ENCODE measurements at regions not wholly inside any gene's neighbourhood (a gene's known extent, or its start where the extent isn't known, plus 50 kb on each side); places are given as distances from the start of the nearest gene placed in this dataset.

DNA sequence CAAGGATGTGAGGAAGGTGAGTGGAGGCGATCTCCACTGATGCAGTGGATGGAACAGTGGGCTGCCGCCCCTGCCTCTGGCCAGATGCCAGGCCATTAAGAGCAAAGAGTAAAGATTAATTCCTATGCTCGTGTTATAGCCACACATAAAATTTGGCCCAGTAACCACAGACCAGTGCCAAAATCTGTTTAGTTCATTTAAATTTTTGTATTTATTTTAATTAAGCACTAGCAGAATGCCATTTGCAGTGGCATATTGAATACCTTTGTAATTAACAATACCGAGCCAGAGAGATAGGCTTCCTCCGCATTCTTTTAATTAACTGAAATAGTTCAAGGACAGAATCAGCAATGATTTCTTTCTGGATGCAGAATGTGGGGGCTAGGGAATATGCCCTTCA lies 179.8 kb downstream of the MED10 start:
- H3K4me3 ChIP-seq (ENCODE audit: low read length), result no peak overlapping the region
- no peaks in the 10 kb centered on the region for H3K9me3 ChIP-seq (ENCODE audit: control insufficient read depth, low read depth, low read length)
- H3K27me3 ChIP-seq (ENCODE audit: control insufficient read depth, insufficient read depth, low read length), result no peaks in the 10 kb centered on the region
- no peak for DNase-seq
- no peak overlapping the region for H3K27ac ChIP-seq (ENCODE audit: low read length)
- WGBS (ENCODE audit: insufficient coverage, low lambda C conversion rate), result 92% methylated on average over 2 of the region's 5 CpGs
- no peaks in the 10 kb centered on the region for H3K36me3 ChIP-seq (ENCODE audit: control insufficient read depth, insufficient read depth, low read length)
- peaks cover 3% of the 10 kb centered on the region for H3K4me1 ChIP-seq (ENCODE audit: control insufficient read depth, insufficient read depth, low read length)

DNA sequence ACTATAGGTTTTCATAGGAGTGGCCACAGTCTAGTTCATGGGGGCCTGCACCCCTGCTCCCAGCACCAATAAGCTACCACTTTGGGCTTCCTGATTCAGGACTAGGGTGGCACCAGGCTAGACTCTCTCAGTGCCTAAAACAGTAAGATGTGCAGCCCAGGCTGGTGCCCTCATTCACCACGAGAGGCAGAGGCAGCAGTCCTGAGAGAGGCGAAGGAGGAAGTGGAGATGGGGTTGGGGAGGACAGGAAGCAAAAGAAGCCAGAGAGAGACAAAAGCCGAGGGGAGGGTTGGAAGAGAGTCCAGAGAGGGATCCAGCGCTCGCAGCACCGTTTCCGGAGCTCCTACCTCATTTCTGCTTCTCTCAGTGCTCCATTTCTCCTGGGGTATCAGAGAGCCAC lies 180.9 kb downstream of the MED10 start:
- no CpG with 5 or more reads among the region's 7 CpGs for WGBS (ENCODE audit: insufficient coverage, low lambda C conversion rate)
- H3K27ac ChIP-seq (ENCODE audit: low read length), result no peak overlapping the region
- no peaks in the 10 kb centered on the region for H3K36me3 ChIP-seq (ENCODE audit: control insufficient read depth, insufficient read depth, low read length)
- no peaks in the 10 kb centered on the region for H3K9me3 ChIP-seq (ENCODE audit: control insufficient read depth, low read depth, low read length)
- peaks cover 6% of the 10 kb centered on the region for H3K4me1 ChIP-seq (ENCODE audit: control insufficient read depth, insufficient read depth, low read length)
- H3K4me3 ChIP-seq (ENCODE audit: low read length), result no peak overlapping the region
- no peak for DNase-seq
- no peaks in the 10 kb centered on the region for H3K27me3 ChIP-seq (ENCODE audit: control insufficient read depth, insufficient read depth, low read length)

DNA sequence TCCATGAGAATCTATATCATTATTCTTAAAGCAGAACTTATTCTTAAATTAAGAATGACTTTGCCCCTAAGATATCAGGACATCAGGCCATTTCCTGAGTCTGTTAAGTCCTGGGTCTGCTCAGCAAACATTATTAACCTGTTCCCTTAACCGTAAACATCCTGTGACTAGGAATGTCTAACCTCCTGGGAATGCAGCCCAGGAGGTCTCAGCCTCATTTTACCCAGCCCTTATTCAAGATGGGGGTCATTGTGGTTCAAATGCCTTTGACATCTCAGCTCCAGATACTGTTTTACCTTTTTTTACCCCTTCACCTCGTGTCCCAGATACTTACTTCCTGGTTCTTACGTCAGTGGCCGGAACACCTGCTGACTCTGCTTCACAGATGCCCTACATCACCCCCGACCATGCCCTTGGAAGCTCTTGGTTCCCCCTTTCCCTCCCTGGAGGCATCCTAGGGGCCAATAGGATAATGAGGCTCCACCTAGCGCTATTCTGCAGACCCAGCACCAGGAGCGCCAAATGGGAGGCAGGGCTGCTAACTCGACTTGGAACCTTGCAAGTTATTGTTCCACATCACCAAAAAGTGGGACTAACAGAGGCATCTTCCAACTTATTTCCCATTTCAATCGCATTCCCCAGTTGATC lies 182.5 kb downstream of the MED10 start:
- Histone ChIP-seq H3K27ac (ENCODE audit: low read length) (no peak overlapping the region), H3K36me3 (ENCODE audit: control insufficient read depth, insufficient read depth, low read length) (no peaks in the 10 kb centered on the region), H3K27me3 (ENCODE audit: control insufficient read depth, insufficient read depth, low read length) (no peaks in the 10 kb centered on the region), H3K9me3 (ENCODE audit: control insufficient read depth, low read depth, low read length) (no peaks in the 10 kb centered on the region), H3K4me3 (ENCODE audit: low read length) (no peak overlapping the region), H3K4me1 (ENCODE audit: control insufficient read depth, insufficient read depth, low read length) (peaks cover 6% of the 10 kb centered on the region)
- peak in 1 of 2 donors; percentile 47 for DNase-seq
- WGBS (ENCODE audit: insufficient coverage, low lambda C conversion rate), result 100% methylated on average over 2 of the region's 9 CpGs

DNA sequence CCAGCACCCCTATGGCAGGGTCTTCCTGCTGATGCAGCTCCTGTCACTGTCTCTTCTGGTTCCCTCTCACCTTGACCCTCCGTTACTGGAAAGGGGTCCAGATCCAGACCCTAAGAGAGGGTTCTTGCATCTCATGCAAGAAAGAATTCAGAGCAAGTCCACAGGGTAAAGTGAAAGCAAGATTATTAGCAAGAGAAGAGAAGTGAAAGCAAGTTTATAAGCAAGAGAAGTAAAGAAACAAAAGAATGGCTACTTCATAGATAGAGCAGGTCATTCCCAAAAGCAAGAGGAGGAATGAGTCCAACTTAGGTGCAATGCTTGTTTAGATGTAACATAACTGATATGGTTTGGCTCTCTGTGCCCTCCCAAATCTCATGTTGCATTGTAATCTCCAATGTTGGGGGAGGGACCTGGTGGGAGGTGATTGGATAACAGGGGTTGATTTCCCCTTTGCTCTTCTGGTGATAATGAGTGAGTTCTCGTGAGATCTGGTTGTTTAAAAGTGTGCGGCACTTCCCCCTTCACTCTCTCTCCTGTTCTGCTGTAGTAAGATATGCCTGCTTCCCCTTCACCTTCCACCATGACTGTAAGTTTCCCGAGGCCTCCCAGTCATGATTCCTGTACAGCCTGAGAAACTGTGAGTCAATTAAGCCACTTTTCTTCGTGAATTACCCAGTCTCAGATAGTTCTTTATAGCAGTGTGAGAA lies 183.3 kb downstream of the MED10 start:
- DNase-seq, result no peak
- Histone ChIP-seq H3K36me3 (ENCODE audit: control insufficient read depth, insufficient read depth, low read length) (no peaks in the 10 kb centered on the region), H3K4me3 (ENCODE audit: low read length) (no peak overlapping the region), H3K4me1 (ENCODE audit: control insufficient read depth, insufficient read depth, low read length) (peaks cover 6% of the 10 kb centered on the region), H3K27me3 (ENCODE audit: control insufficient read depth, insufficient read depth, low read length) (no peaks in the 10 kb centered on the region), H3K27ac (ENCODE audit: low read length) (no peak overlapping the region), H3K9me3 (ENCODE audit: control insufficient read depth, low read depth, low read length) (no peaks in the 10 kb centered on the region)
- no CpG with 5 or more reads among the region's 5 CpGs for WGBS (ENCODE audit: insufficient coverage, low lambda C conversion rate)

DNA sequence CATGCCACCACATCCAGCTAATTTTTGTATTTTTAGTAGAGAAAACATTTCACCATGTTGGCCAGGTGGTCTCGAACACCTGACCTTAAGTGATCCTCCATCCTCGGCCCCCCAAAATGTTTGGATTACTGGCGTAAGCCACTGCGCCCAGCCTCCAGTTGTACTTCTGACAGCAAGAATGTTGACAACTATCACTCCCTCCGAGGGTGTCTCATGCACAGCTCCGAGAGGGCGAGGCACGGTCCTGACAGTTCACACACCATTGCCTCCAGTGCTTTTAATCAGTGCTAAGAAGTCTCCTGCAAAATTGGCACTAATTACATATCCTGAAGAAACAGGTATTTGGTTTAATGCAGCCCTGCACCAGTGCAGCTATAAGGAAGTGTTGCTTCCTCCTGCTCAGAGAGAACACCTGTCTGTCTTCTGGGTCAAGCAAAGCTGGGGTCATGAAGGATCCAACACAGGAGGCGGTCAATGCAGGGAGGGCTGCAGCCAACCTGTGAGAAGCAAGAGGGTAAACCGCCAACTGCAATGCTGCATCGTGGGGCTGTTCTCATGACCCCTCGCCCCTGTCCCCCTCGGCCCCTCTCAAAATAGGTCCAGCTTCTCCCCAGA lies 184.0 kb downstream of the MED10 start:
- no CpG with 5 or more reads among the region's 13 CpGs for WGBS (ENCODE audit: insufficient coverage, low lambda C conversion rate)
- Histone ChIP-seq H3K27ac (ENCODE audit: low read length) (no peak overlapping the region), H3K27me3 (ENCODE audit: control insufficient read depth, insufficient read depth, low read length) (no peaks in the 10 kb centered on the region), H3K4me1 (ENCODE audit: control insufficient read depth, insufficient read depth, low read length) (peaks cover 6% of the 10 kb centered on the region), H3K36me3 (ENCODE audit: control insufficient read depth, insufficient read depth, low read length) (no peaks in the 10 kb centered on the region), H3K9me3 (ENCODE audit: control insufficient read depth, low read depth, low read length) (no peaks in the 10 kb centered on the region), H3K4me3 (ENCODE audit: low read length) (no peak overlapping the region)
- no peak for DNase-seq

DNA sequence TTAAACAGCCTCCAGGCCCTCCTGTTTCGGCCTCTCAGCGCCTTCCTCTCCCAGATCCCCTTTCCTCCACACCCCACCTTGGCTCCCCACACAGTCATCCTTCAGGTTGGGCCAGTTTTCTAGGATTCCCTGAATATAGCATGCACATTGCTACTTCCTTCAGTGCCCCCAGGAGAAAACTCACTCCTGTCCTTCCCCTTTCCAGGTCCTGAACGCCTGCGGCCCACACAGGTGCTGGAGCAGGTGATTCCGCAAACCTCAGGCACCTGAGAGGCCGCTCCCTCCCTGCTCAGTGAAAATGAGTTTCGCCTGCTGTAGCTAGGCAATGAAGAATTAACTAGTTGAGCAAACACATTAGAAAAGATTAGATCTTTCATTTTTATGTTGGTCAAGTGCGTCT lies 185.0 kb downstream of the MED10 start:
- H3K9me3 ChIP-seq (ENCODE audit: control insufficient read depth, low read depth, low read length), result no peaks in the 10 kb centered on the region
- H3K4me1 ChIP-seq (ENCODE audit: control insufficient read depth, insufficient read depth, low read length), result peaks cover 6% of the 10 kb centered on the region
- H3K36me3 ChIP-seq (ENCODE audit: control insufficient read depth, insufficient read depth, low read length), result no peaks in the 10 kb centered on the region
- H3K27ac ChIP-seq (ENCODE audit: low read length), result no peak overlapping the region
- H3K4me3 ChIP-seq (ENCODE audit: low read length), result no peak overlapping the region
- H3K27me3 ChIP-seq (ENCODE audit: control insufficient read depth, insufficient read depth, low read length), result no peaks in the 10 kb centered on the region
- WGBS (ENCODE audit: insufficient coverage, low lambda C conversion rate), result 54% methylated on average over 2 of the region's 8 CpGs
- DNase-seq, result peak; percentile 20 to 77

DNA sequence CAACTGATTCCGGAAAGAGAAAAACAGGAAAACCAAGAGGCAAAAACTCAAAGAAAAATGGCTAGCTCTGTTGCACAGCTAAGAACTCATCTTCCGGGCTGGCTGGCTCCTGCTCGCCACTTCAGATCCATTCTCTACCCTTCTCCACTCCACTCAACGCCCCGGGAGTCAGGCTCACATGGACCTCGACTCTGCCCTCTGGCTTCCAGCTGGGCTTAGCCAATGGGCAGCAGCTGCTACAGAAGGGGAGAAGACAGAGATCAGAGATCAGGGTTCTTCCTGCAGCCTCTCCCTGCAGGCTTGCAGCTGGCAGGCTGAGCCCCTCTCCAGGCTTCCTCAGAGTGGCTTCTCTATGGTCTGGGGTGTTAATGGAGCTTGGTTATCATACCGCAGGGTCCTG lies 187.5 kb downstream of the MED10 start:
- H3K36me3 ChIP-seq (ENCODE audit: control insufficient read depth, insufficient read depth, low read length), result no peaks in the 10 kb centered on the region
- no peaks in the 10 kb centered on the region for H3K9me3 ChIP-seq (ENCODE audit: control insufficient read depth, low read depth, low read length)
- H3K27me3 ChIP-seq (ENCODE audit: control insufficient read depth, insufficient read depth, low read length), result no peaks in the 10 kb centered on the region
- 100% methylated on average over 1 of the region's 7 CpGs for WGBS (ENCODE audit: insufficient coverage, low lambda C conversion rate)
- no peak for DNase-seq
- H3K4me1 ChIP-seq (ENCODE audit: control insufficient read depth, insufficient read depth, low read length), result peaks cover 6% of the 10 kb centered on the region
- H3K27ac ChIP-seq (ENCODE audit: low read length), result no peak overlapping the region
- no peak overlapping the region for H3K4me3 ChIP-seq (ENCODE audit: low read length)

DNA sequence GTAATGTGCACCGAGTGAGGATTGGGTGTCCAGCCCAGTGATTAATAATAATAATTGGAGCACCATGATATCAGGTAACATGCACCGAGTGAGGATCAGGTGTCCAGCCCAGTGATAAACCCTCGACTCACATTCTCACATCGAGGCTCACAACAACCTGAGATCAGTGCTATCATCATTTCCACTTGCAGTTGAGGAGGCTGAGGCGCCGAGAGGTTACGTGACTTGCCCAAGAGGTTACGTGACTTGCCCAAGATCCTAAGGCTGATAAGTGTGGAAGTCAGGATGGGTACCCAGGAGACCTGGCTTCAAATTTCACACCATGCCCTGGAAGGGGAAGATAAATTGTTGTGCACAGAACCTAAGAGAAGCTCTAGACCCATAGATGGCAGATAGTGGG lies 189.4 kb downstream of the MED10 start:
- Histone ChIP-seq H3K27me3 (ENCODE audit: control insufficient read depth, insufficient read depth, low read length) (no peaks in the 10 kb centered on the region), H3K27ac (ENCODE audit: low read length) (no peak overlapping the region), H3K36me3 (ENCODE audit: control insufficient read depth, insufficient read depth, low read length) (no peaks in the 10 kb centered on the region), H3K4me1 (ENCODE audit: control insufficient read depth, insufficient read depth, low read length) (peaks cover 6% of the 10 kb centered on the region), H3K4me3 (ENCODE audit: low read length) (no peak overlapping the region), H3K9me3 (ENCODE audit: control insufficient read depth, low read depth, low read length) (no peaks in the 10 kb centered on the region)
- no peak for DNase-seq
- 87% methylated on average over 3 of the region's 8 CpGs for WGBS (ENCODE audit: insufficient coverage, low lambda C conversion rate)

DNA sequence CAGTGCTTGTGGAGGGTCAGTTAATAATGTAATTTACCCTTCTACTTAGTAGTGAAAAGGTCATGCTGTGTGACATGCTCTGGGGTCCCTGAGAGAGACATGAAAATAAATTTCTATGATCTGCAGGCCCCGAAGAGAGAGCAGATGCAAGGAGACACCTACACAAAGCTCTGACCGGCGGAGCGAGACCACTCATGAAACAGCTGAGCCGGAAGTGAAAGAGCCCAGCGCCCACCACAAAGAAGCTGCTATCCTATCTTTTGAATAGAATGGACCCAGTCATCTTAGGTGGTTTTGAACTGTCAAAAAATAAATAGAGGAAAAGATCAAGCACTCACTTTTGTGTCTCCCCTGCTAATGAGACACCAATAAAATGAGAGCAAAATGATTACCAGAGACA lies 190.0 kb downstream of the MED10 start:
- H3K36me3 ChIP-seq (ENCODE audit: control insufficient read depth, insufficient read depth, low read length), result no peaks in the 10 kb centered on the region

DNA sequence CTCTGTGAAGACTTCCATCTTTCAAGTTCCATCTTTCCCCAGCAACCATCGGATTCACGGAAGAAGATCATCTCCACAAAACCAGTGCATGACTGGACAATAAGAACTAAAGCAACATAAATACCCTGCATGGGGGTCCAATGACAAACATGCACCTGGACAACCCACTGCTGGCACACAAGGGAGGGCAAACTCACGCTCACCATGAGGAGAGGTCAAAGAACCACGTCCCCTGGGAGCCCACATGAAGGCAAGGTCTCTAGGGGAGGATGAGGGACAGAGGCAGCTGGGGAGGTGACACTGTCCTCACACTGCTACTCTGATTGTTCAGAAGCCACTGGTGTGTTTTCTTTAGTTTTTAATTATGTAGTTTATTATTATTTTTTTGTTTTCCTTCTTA lies 190.8 kb downstream of the MED10 start:
- Histone ChIP-seq H3K27me3 (ENCODE audit: control insufficient read depth, insufficient read depth, low read length) (no peaks in the 10 kb centered on the region), H3K9me3 (ENCODE audit: control insufficient read depth, low read depth, low read length) (no peaks in the 10 kb centered on the region), H3K4me3 (ENCODE audit: low read length) (no peak overlapping the region), H3K4me1 (ENCODE audit: control insufficient read depth, insufficient read depth, low read length) (no peaks in the 10 kb centered on the region), H3K27ac (ENCODE audit: low read length) (no peak overlapping the region), H3K36me3 (ENCODE audit: control insufficient read depth, insufficient read depth, low read length) (no peaks in the 10 kb centered on the region)
- no CpG with 5 or more reads among the region's 4 CpGs for WGBS (ENCODE audit: insufficient coverage, low lambda C conversion rate)
- DNase-seq, result no peak

More for the DNA sequence above, 190.0 kb downstream of the MED10 start:
- no peak overlapping the region for H3K27ac ChIP-seq (ENCODE audit: low read length)
- H3K9me3 ChIP-seq (ENCODE audit: control insufficient read depth, low read depth, low read length), result no peaks in the 10 kb centered on the region
- DNase-seq, result no peak
- no peaks in the 10 kb centered on the region for H3K27me3 ChIP-seq (ENCODE audit: control insufficient read depth, insufficient read depth, low read length)
- WGBS (ENCODE audit: insufficient coverage, low lambda C conversion rate), result no CpG with 5 or more reads among the region's 6 CpGs
- H3K4me3 ChIP-seq (ENCODE audit: low read length), result no peak overlapping the region
- H3K4me1 ChIP-seq (ENCODE audit: control insufficient read depth, insufficient read depth, low read length), result peaks cover 3% of the 10 kb centered on the region

Measured in large intestine (tissue), 3 donors.